ENCODE measurements at regions not wholly inside any gene's neighbourhood (a gene's known extent, or its start where the extent isn't known, plus 50 kb on each side); places are given as distances from the start of the nearest gene placed in this dataset.

- DNase-seq, result no peak
- TF ChIP-seq CTCF (IDR thresholded peaks at IDR 0.05), result no peak
- Mint-ChIP-seq H3K27ac (no peak overlapping the region), H3K27me3 (ENCODE audit: low read depth in 3 of 3) (peaks cover 12 to 22% (median 18%) of the 10 kb centered on the region in 3 donors), H3K4me3 (no peak overlapping the region), H3K9me3 (no peaks in the 10 kb centered on the region), H3K4me1 (peaks cover 22% of the 10 kb centered on the region), H3K36me3 (peaks cover 0 to 2% of the 10 kb centered on the region in 2 donors)
- Histone ChIP-seq H4K20me1 (ENCODE audit: insufficient read depth, low read length) (no peaks in the 10 kb centered on the region), H3K9me3 (replicated peaks in 1 of 2; ENCODE audit: control insufficient read depth in 1 of 2, insufficient read depth in 1 of 2, low read length in 2 of 2) (no peaks in the 10 kb centered on the region), H3K4me2 (replicated peaks; ENCODE audit: extremely low read depth, low read length, poor library complexity, severe bottlenecking) (no peak overlapping the region), H3K27ac (ENCODE audit: low read depth in 1 of 2, low read length in 2 of 2) (no peak overlapping the region), H2AFZ (ENCODE audit: insufficient read depth, low read depth, low read length, poor library complexity, severe bottlenecking) (no peak overlapping the region), H3K4me1 (ENCODE audit: control insufficient read depth in 1 of 2, insufficient read depth in 2 of 2, low read length in 2 of 2) (peaks cover 10 to 13% of the 10 kb centered on the region in 2 donors), H3K36me3 (replicated peaks in 1 of 2; ENCODE audit: control insufficient read depth in 1 of 2, insufficient read depth in 2 of 2, low read length in 2 of 2) (no peaks in the 10 kb centered on the region), H3K9ac (ENCODE audit: insufficient read depth, low read length, poor library complexity, severe bottlenecking) (no peak overlapping the region), H3K79me2 (ENCODE audit: insufficient read depth, low read length) (no peaks in the 10 kb centered on the region), H3K4me3 (replicated peaks in 1 of 3; ENCODE audit: low read depth in 2 of 3, low read length in 3 of 3) (no peak overlapping the region), H3K27me3 (ENCODE audit: control insufficient read depth in 2 of 2, insufficient read depth in 2 of 2, low read length in 2 of 2) (no peaks in the 10 kb centered on the region)
- intact Hi-C loops (cut with micrococcal nuclease), result no loop called here
- WGBS (ENCODE audit: insufficient coverage), result 100% methylated on average over 2 of the region's 2 CpGs
Observed at GRCh38 chr6:43982084-43982625, 145.1 kb downstream of the MRPL14 start.

GRCh38 chr6:43981363-43981990 lies 145.8 kb downstream of the MRPL14 start:
- intact Hi-C loops (cut with micrococcal nuclease), result loop anchor here in 1 of 2 donors (2.0 kb wide), 1 partner anchor 19 kb away; no protein-coding TSS in a partner anchor
- no peak overlapping the region for H3K27ac Mint-ChIP-seq
- no peaks in the 10 kb centered on the region for H3K27me3 ChIP-seq (ENCODE audit: control insufficient read depth in 2 of 2, insufficient read depth in 2 of 2, low read length in 2 of 2)
- H3K27me3 Mint-ChIP-seq (ENCODE audit: low read depth in 3 of 3), result peaks cover 15 to 19% (median 16%) of the 10 kb centered on the region in 3 donors
- 100% methylated on average over 1 of the region's 4 CpGs for WGBS (ENCODE audit: insufficient coverage)
- no peaks in the 10 kb centered on the region for H3K36me3 ChIP-seq (replicated peaks in 1 of 2; ENCODE audit: control insufficient read depth in 1 of 2, insufficient read depth in 2 of 2, low read length in 2 of 2)
- H3K4me1 Mint-ChIP-seq, result peaks cover 25% of the 10 kb centered on the region
- no peak for TF ChIP-seq CTCF (IDR thresholded peaks at IDR 0.05)
- H3K79me2 ChIP-seq (ENCODE audit: insufficient read depth, low read length), result no peaks in the 10 kb centered on the region
- H3K4me2 ChIP-seq (replicated peaks; ENCODE audit: extremely low read depth, low read length, poor library complexity, severe bottlenecking), result no peak overlapping the region
- H4K20me1 ChIP-seq (ENCODE audit: insufficient read depth, low read length), result no peaks in the 10 kb centered on the region
- H2AFZ ChIP-seq (ENCODE audit: insufficient read depth, low read depth, low read length, poor library complexity, severe bottlenecking), result no peak overlapping the region
- H3K9ac ChIP-seq (ENCODE audit: insufficient read depth, low read length, poor library complexity, severe bottlenecking), result no peak overlapping the region
- peaks cover 0 to 3% (median 2%) of the 10 kb centered on the region in 7 donors for H3K9me3 Mint-ChIP-seq
- no peaks in the 10 kb centered on the region for H3K9me3 ChIP-seq (replicated peaks in 1 of 2; ENCODE audit: control insufficient read depth in 1 of 2, insufficient read depth in 1 of 2, low read length in 2 of 2)
- peaks cover 0 to 4% of the 10 kb centered on the region in 2 donors for H3K36me3 Mint-ChIP-seq
- H3K27ac ChIP-seq (ENCODE audit: low read depth in 1 of 2, low read length in 2 of 2), result no peak overlapping the region
- H3K4me3 Mint-ChIP-seq, result no peak overlapping the region
- H3K4me3 ChIP-seq (replicated peaks in 1 of 3; ENCODE audit: low read depth in 2 of 3, low read length in 3 of 3), result no peak overlapping the region
- H3K4me1 ChIP-seq (ENCODE audit: control insufficient read depth in 1 of 2, insufficient read depth in 2 of 2, low read length in 2 of 2), result peaks cover 10 to 15% of the 10 kb centered on the region in 2 donors
- DNase-seq, result no peak

Measured in CD14-positive monocyte (primary cell).